ENCODE measurements at regions not wholly inside any gene's neighbourhood (a gene's known extent, or its start where the extent isn't known, plus 50 kb on each side); places are given as distances from the start of the nearest gene placed in this dataset.

DNA sequence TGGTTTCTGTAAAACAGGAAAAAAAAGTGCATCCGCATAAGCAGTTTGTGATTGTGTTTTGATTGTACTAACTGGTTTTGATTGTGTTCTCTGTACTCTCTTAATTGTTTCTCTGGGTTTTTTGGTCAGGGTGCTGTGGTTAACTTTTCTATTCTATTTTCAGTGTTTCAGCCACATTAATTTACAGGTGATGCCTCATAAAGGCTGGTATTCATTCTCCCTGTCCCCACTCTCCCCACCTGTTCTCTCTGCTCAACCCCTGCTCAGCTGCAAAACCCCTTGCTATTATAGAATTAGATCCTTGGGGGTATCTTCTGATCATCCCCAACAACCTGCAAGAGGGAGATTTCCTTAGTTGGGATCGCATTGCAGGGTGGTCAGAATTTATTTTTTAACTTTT, 285.4 kb upstream of the AZI2 start:
- no peaks in the 10 kb centered on the region for H3K27me3 ChIP-seq
- H4K20me1 ChIP-seq = no peaks in the 10 kb centered on the region
- H3K4me2 ChIP-seq = no peak overlapping the region
- no peak overlapping the region for H3K27ac ChIP-seq
- H3K4me1 ChIP-seq = no peaks in the 10 kb centered on the region
- H3K36me3 ChIP-seq = no peaks in the 10 kb centered on the region
- no peak for TF ChIP-seq Cebpa-rat (IDR thresholded peaks at IDR 0.05)
- H3K4me3 ChIP-seq = no peak overlapping the region
- no peaks in the 10 kb centered on the region for H3K9me3 ChIP-seq (replicated peaks in 1 of 11)
- H3K9ac ChIP-seq = no peak overlapping the region

GRCh38 chr3:28637742-28638141, 289.1 kb upstream of the AZI2 start:
- Histone ChIP-seq H4K20me1 (no peaks in the 10 kb centered on the region), H3K4me2 (no peak overlapping the region), H3K9ac (no peak overlapping the region), H3K4me3 (no peak overlapping the region), H3K27ac (no peak overlapping the region), H3K27me3 (no peaks in the 10 kb centered on the region), H3K4me1 (no peaks in the 10 kb centered on the region), H3K9me3 (replicated peaks in 1 of 11) (no peaks in the 10 kb centered on the region), H3K36me3 (no peaks in the 10 kb centered on the region)
- no peak for TF ChIP-seq Cebpa-rat (IDR thresholded peaks at IDR 0.05)

DNA sequence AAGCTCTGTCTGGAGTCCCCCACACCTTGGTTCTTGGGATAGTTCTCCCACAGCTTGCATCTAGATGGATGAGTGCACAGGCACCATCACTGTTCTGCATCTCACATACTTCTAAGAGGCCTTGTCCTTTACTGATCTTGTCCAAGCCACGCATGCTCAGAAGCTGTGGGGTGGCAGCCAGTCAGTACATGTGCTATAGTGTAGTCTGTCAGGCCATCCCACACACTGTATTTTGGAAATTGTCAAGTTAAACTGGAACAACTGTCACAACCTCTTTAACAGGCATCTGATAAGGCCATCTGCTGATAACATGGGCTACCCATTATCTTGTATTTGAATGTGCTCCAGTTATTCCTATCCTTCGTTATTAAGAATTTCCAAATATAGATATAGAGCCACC, 296.5 kb upstream of the AZI2 start:
- Histone ChIP-seq H3K4me3 (no peak overlapping the region), H3K9me3 (replicated peaks in 1 of 11) (no peaks in the 10 kb centered on the region), H3K4me1 (no peaks in the 10 kb centered on the region), H3K36me3 (no peaks in the 10 kb centered on the region), H4K20me1 (no peaks in the 10 kb centered on the region), H3K4me2 (no peak overlapping the region), H3K27me3 (no peaks in the 10 kb centered on the region), H3K9ac (no peak overlapping the region), H3K27ac (no peak overlapping the region)
- no peak for TF ChIP-seq Cebpa-rat (IDR thresholded peaks at IDR 0.05)

DNA sequence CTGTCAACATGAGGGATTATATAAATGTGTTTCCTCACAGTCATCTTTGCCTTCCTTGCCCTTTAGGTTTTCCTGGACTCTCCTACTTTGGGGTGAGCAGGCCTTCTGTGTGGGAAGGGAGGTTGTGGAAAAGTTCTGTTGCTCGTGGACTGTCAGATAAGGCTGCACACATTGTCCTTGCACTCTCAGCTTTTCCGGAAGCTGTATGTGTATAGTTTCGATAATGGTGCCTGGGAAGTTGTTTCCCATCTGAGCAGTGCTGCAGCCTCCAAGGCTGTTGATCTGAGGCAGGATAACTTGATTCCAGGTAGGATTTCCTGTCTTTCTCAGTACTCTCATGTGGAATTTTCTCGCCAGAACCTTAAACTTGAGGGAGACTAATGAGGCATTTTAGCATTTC, 297.8 kb upstream of the AZI2 start:
- no peaks in the 10 kb centered on the region for H3K9me3 ChIP-seq (replicated peaks in 1 of 11)
- H3K4me1 ChIP-seq = no peaks in the 10 kb centered on the region
- no peak overlapping the region for H3K4me2 ChIP-seq
- no peak overlapping the region for H3K9ac ChIP-seq
- no peaks in the 10 kb centered on the region for H4K20me1 ChIP-seq
- H3K27me3 ChIP-seq = no peaks in the 10 kb centered on the region
- no peaks in the 10 kb centered on the region for H3K36me3 ChIP-seq
- no peak overlapping the region for H3K4me3 ChIP-seq
- TF ChIP-seq Cebpa-rat (IDR thresholded peaks at IDR 0.05) = no peak
- no peak overlapping the region for H3K27ac ChIP-seq

DNA sequence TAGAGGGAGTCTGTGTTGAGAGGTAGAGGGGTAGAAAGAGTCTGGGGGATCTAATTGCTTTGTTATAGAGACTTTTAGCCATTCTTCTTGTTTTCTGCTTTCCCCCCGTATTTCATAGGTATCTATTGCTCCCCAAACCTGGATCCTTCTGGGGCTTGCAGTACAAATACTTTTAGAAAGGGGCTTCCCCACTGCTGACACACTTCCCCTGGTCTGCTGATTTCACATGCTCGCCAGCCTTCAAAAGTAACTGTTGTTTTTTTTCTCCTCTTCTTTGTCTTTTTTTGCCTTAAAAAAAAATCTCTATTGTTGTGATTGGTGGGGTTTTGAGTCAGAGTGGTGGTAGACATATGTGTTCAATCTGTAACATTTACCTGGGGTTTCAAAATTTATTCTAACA, 300.6 kb upstream of the AZI2 start:
- no peaks in the 10 kb centered on the region for H4K20me1 ChIP-seq
- H3K4me1 ChIP-seq = no peaks in the 10 kb centered on the region
- H3K27ac ChIP-seq = no peak overlapping the region
- no peaks in the 10 kb centered on the region for H3K9me3 ChIP-seq (replicated peaks in 1 of 11)
- no peak for TF ChIP-seq Cebpa-rat (IDR thresholded peaks at IDR 0.05)
- H3K4me2 ChIP-seq = no peak overlapping the region
- H3K4me3 ChIP-seq = no peak overlapping the region
- no peak overlapping the region for H3K9ac ChIP-seq
- H3K27me3 ChIP-seq = no peaks in the 10 kb centered on the region
- H3K36me3 ChIP-seq = no peaks in the 10 kb centered on the region

DNA sequence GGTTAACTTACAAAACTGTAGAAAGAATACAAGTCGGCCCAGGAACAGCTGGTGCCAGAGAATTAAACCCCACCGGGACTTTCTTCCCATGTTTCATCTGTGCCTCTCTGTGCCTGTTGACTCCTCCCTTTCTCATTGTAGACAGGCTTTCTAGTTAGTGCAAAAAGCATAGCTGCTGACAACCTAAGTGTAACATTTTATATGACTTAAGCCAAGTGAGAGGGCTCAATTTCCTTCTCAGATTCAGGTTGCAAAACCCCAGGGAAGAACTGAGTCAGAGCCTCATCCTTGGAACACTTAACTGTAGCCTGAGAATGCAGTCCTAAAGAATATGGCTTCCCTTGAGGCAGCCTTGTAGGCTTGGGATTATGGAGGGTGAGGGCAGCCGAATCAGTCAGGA, 302.5 kb upstream of the AZI2 start:
- no peaks in the 10 kb centered on the region for H4K20me1 ChIP-seq
- H3K36me3 ChIP-seq = no peaks in the 10 kb centered on the region
- no peak for TF ChIP-seq Cebpa-rat (IDR thresholded peaks at IDR 0.05)
- H3K9ac ChIP-seq = no peak overlapping the region
- no peak overlapping the region for H3K27ac ChIP-seq
- no peak overlapping the region for H3K4me3 ChIP-seq
- no peaks in the 10 kb centered on the region for H3K9me3 ChIP-seq (replicated peaks in 1 of 11)
- H3K4me2 ChIP-seq = no peak overlapping the region
- no peaks in the 10 kb centered on the region for H3K27me3 ChIP-seq
- H3K4me1 ChIP-seq = no peaks in the 10 kb centered on the region

DNA sequence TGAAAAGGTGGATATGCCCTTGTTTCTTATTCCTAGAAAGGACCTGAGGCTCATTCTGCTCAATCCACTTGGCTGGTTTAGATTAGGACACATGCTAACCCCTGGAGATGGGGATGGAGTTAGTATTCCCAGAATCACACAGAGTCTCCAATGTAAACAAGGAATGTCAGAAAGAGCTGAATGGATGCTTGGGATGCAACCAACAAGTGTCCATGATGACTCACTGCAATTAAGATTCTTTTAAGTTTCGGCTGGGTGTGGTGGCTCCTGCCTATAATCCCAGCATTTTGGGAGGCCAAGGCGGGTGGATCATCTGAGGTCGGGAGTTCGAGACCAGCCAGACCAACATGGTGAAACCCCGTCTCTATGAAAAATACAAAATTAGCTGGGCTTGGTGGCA, 315.5 kb upstream of the AZI2 start:
- no peak for TF ChIP-seq Cebpa-rat (IDR thresholded peaks at IDR 0.05)
- no peaks in the 10 kb centered on the region for H3K36me3 ChIP-seq
- H3K9me3 ChIP-seq (replicated peaks in 1 of 11) = no peaks in the 10 kb centered on the region
- no peak overlapping the region for H3K27ac ChIP-seq
- H3K27me3 ChIP-seq = no peaks in the 10 kb centered on the region
- H3K9ac ChIP-seq = no peak overlapping the region
- no peaks in the 10 kb centered on the region for H4K20me1 ChIP-seq
- no peak overlapping the region for H3K4me3 ChIP-seq
- no peak overlapping the region for H3K4me2 ChIP-seq
- no peaks in the 10 kb centered on the region for H3K4me1 ChIP-seq

DNA sequence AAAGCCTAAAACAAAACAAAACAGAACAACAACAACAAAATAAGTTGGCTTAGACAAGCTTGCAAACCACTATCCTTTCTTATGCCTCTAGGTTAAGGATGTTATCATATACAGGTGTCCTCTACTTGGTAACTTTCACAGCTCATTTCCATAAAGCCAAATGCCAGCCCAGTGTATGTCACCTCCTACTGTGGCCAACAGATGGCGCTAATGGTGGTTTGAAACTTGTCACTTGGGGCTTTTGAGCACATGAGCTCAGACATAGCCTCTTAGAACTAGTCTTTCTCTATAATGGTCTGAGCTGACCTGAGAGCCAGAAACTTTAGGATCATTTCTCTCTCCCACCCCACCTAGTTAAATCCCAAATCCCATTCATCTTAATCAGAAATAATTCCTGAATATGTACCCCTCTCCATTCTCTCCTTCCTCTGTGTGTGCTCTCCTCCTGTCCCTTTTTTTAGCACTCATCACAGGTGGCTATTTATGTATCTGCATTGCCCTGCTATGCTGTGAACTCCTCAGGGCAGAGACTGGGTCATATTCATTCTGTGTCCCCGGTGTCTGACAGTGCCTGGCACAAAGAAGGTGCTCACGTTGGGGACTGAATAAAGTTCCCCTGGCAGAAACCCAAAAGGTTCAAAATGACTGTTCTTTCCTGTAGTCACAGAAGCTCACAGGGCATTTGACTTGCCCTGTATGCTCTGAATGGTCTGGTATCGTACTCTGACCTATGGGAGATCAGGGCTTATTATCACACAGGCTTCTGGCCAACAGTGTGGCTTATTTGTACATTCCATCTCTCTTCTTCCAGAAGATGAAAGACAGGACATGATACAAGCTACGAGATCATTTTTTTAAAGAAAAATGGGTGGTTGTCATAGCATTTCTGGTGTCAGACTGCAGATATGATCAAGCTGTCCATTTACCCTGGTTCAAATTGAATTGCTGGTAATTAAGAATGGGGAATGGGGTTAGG, 319.3 kb upstream of the AZI2 start:
- no peak overlapping the region for H3K9ac ChIP-seq
- H3K27me3 ChIP-seq = no peaks in the 10 kb centered on the region
- H3K9me3 ChIP-seq (replicated peaks in 1 of 11) = no peaks in the 10 kb centered on the region
- no peak overlapping the region for H3K27ac ChIP-seq
- no peak overlapping the region for H3K4me3 ChIP-seq
- no peak for TF ChIP-seq Cebpa-rat (IDR thresholded peaks at IDR 0.05)
- no peak overlapping the region for H3K4me2 ChIP-seq
- no peaks in the 10 kb centered on the region for H3K4me1 ChIP-seq
- H4K20me1 ChIP-seq = no peaks in the 10 kb centered on the region
- no peaks in the 10 kb centered on the region for H3K36me3 ChIP-seq

GRCh38 chr3:28669870-28670269, 321.2 kb upstream of the AZI2 start:
- Histone ChIP-seq H3K4me2 (no peak overlapping the region), H4K20me1 (no peaks in the 10 kb centered on the region), H3K27me3 (no peaks in the 10 kb centered on the region), H3K36me3 (no peaks in the 10 kb centered on the region), H3K4me3 (no peak overlapping the region), H3K9me3 (replicated peaks in 1 of 11) (no peaks in the 10 kb centered on the region), H3K27ac (no peak overlapping the region), H3K4me1 (no peaks in the 10 kb centered on the region), H3K9ac (no peak overlapping the region)
- no peak for TF ChIP-seq Cebpa-rat (IDR thresholded peaks at IDR 0.05)

GRCh38 chr3:28672406-28672805, 323.8 kb upstream of the AZI2 start:
- H4K20me1 ChIP-seq = no peaks in the 10 kb centered on the region
- no peaks in the 10 kb centered on the region for H3K36me3 ChIP-seq
- no peak for TF ChIP-seq Cebpa-rat (IDR thresholded peaks at IDR 0.05)
- H3K4me1 ChIP-seq = no peaks in the 10 kb centered on the region
- no peak overlapping the region for H3K4me2 ChIP-seq
- no peaks in the 10 kb centered on the region for H3K9me3 ChIP-seq (replicated peaks in 1 of 11)
- no peaks in the 10 kb centered on the region for H3K27me3 ChIP-seq
- no peak overlapping the region for H3K4me3 ChIP-seq
- H3K27ac ChIP-seq = no peak overlapping the region
- H3K9ac ChIP-seq = no peak overlapping the region
